GM12891 (cell line): ENCODE measurements at regions not wholly inside any gene's neighbourhood (a gene's known extent, or its start where the extent isn't known, plus 50 kb on each side); places are given as distances from the start of the nearest gene placed in this dataset.

Source experiments
- PAX5 ChIP-seq: IDR thresholded peaks from 2 replicates; pipeline ENCODE4 v1.6.1; 2011; ENCODE audit warnings: low read length, moderate library complexity, mild to moderate bottlenecking; ENCODE audit not compliant: insufficient read depth, severe bottlenecking
- POLR2A ChIP-seq: IDR thresholded peaks from 2 replicates; pipeline ENCODE4 v1.6.1; 2011; ENCODE audit warnings: low read depth, low read length, control low read depth

DNA sequence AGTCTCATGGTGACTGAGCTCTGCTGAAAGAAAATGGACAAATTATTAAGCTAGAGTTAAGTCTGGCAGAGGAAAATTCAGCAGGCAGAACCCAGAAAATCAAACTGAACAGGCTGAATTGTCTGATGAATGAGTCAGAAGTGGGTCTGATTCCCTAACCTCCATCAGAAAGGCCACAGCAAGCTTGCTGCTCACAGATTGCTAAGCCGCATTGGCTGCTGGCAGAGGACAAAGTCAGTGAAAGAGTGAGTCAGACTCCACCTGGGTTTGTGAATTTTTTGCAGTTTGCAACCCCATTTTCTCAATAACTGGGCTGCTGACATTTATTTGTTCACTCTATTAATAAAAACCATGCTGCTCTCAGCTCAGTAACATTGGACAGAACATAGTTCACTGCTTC, 191.3 kb downstream of the EPM2A start:
- TF ChIP-seq POLR2A, result no peak
- TF ChIP-seq PAX5, result no peak
